ENCODE measurements at regions not wholly inside any gene's neighbourhood (a gene's known extent, or its start where the extent isn't known, plus 50 kb on each side); places are given as distances from the start of the nearest gene placed in this dataset.

GRCh38 chr7:25389489-25390106 is 161.3 kb upstream of the NPVF start:
- peaks cover 0 to 7% (median 0%) of the 10 kb centered on the region in 4 donors for H3K27me3 ChIP-seq
- TF ChIP-seq CTCF (IDR thresholded peaks at IDR 0.05) (peak in 5 of 6 experiments; percentile 48 to 60 (median 52)), POLR2A (IDR thresholded peaks at IDR 0.05) (no peak)
- no peak overlapping the region for H3K27ac ChIP-seq
- H3K4me1 ChIP-seq = peaks cover 12 to 42% (median 14%) of the 10 kb centered on the region in 3 donors
- 8 to 15% methylated on average over 8 of the region's 8 CpGs for WGBS, 2 donors
- no peak for DNase-seq
- H3K36me3 ChIP-seq = no peaks in the 10 kb centered on the region
- H3K4me3 ChIP-seq = no peak overlapping the region
- H3K9me3 ChIP-seq = no peaks in the 10 kb centered on the region
- intact Hi-C loops (cut with DNase I) = loop anchor here (5.0 kb wide), 2 partner anchors 178 to 463 kb away; no protein-coding TSS in a partner anchor

DNA sequence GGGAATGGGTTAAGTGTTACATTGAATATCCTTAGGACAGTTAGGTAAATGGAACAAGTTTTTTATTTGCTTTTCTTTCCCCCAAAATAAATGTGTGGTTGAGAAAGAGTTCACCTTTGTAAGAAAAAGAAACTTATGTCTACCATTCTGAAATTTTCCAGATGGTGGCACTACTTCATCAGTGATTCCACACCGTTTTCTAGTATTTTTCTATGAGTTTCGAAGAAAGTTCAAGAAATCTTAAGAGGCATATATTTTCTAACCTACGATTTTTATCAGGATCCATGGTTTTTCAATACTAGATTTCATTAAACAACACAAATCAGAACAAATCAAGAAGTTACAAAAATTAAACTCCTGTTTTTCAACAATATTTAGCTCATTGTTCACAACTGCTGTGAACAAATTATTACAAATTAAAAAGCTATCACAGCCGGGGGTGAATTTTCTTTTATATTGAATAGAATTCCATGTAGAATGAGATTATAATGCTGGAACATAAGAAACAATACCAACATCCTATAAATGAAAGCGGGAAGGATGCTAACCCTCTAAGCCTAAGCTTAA is 163.1 kb upstream of the NPVF start:
- TF ChIP-seq POLR2A (IDR thresholded peaks at IDR 0.05) (no peak), CTCF (IDR thresholded peaks at IDR 0.05) (peak; percentile 17 to 48 (median 30))
- H3K4me3 ChIP-seq = no peak overlapping the region
- no peaks in the 10 kb centered on the region for H3K9me3 ChIP-seq
- peak overlapping the region in 2 of 4 donors; percentile 32 to 71 for H3K27ac ChIP-seq
- peaks cover 0 to 24% (median 0%) of the 10 kb centered on the region in 3 donors for H3K4me1 ChIP-seq
- peaks cover 0 to 7% (median 0%) of the 10 kb centered on the region in 4 donors for H3K27me3 ChIP-seq
- WGBS, 2 donors = 21 to 24% methylated on average over 5 of the region's 5 CpGs
- no peak for DNase-seq
- H3K36me3 ChIP-seq = no peaks in the 10 kb centered on the region
- intact Hi-C loops (cut with DNase I) = loop anchor here (5.0 kb wide), 2 partner anchors 176 to 461 kb away; no protein-coding TSS in a partner anchor

- WGBS, 2 donors = 66% methylated on average over 7 of the region's 7 CpGs
- Histone ChIP-seq H3K36me3 (no peaks in the 10 kb centered on the region), H3K4me3 (no peak overlapping the region), H3K27ac (peak overlapping the region in 3 of 4 donors; percentile 32 to 74 (median 71)), H3K27me3 (peaks cover 0 to 7% (median 0%) of the 10 kb centered on the region in 4 donors), H3K9me3 (no peaks in the 10 kb centered on the region), H3K4me1 (peaks cover 0 to 21% (median 0%) of the 10 kb centered on the region in 3 donors)
- TF ChIP-seq CTCF (IDR thresholded peaks at IDR 0.05) = no peak
- no peak for DNase-seq
- intact Hi-C loops (cut with DNase I) = loop anchor here (5.0 kb wide), 2 partner anchors 175 to 460 kb away; no protein-coding TSS in a partner anchor
These were observed 163.8 kb upstream of the NPVF start for GRCh38 chr7:25391961-25392587.

DNA sequence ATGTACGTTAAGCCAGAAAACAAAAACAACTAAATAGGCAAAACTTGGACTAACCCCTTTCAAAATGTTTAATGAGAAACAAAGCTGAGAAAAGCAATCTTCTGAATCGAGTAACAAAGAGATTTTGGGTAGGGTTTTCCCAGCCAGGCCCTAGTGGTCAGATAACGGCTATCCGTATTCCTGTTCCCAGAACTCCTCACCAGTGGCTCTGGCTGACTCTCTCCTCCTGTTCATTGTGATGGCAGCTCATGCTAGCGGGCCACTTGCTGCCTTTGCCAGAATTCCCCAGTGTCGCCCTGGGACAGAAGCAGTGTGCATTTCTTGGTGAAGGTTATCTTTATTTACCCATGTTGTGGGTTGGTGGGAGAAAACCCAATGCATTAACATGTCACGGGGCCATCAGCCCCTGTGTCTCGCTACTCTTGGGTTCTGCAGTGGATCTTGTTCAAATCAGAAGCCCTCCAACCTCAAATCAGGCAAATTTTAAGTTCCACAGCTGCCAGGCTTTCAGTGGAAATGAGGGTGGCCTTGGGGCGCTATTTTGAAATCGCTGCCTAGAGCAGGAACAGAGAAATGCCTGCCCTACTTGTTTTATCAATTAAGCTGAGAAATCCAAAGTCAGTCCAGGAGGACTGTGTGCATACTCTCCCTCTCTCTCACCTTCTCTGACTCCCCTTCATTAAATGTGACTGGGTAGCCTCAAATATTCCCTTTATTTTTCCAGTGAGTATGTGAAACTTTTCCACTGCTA is 164.5 kb upstream of the NPVF start:
- Histone ChIP-seq H3K27me3 (peaks cover 0 to 7% (median 0%) of the 10 kb centered on the region in 4 donors), H3K4me3 (no peak overlapping the region), H3K36me3 (no peaks in the 10 kb centered on the region), H3K9me3 (no peaks in the 10 kb centered on the region), H3K4me1 (peaks cover 0 to 21% (median 0%) of the 10 kb centered on the region in 3 donors), H3K27ac (peak overlapping the region in 3 of 4 donors; percentile 32 to 74 (median 71))
- WGBS, 2 donors = 66 to 79% methylated on average over 6 to 10 of the region's 10 CpGs
- TF ChIP-seq POLR2A (IDR thresholded peaks at IDR 0.05) (no peak), CTCF (IDR thresholded peaks at IDR 0.05) (no peak)
- DNase-seq = no peak
- intact Hi-C loops (cut with DNase I) = loop anchor here (5.0 kb wide), 2 partner anchors 175 to 460 kb away; no protein-coding TSS in a partner anchor
